Medulla oblongata (tissue), 1 donor: ENCODE measurements at regions not wholly inside any gene's neighbourhood (a gene's known extent, or its start where the extent isn't known, plus 50 kb on each side); places are given as distances from the start of the nearest gene placed in this dataset.
"Not testable (repeated sequence)": the region's sequence is repeated elsewhere in the genome, so short reads cannot be mapped to it uniquely, and the experiment has no call there.

Experiments
- DNase-seq: peaks from one replicate; pipeline ENCODE4 v3.0.0-alpha.2; 2015; ENCODE audit errors: extremely low spot score

- no peak for DNase-seq
Observed at GRCh38 chr7:145105561-145105960, 269.7 kb upstream of the TPK1 start.

GRCh38 chr7:145104400-145104799 lies 268.5 kb upstream of the TPK1 start:
- DNase-seq, result no peak

DNA sequence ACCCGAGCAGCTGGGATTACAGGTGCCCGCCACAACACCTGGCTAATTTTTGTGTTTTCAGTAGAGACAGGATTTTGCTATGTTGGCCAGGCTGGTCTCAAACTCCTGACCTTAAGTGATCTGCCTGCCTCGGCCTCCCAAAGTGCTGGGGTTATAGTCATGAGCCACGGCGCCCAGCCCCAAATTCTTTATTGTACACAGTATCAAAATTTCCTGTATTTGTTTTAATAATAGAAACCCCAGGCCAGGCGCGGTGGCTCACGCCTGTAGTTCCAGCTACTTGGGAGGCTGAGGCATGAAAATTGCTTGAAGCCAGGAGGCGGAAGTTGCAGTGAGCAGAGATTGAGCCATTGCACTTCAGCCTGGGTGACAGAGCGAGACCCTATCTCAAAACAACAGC lies 266.3 kb upstream of the TPK1 start:
- DNase-seq, result not testable (repeated sequence)

- DNase-seq, result no peak
Observed at GRCh38 chr7:145092766-145093165, 256.9 kb upstream of the TPK1 start.

- DNase-seq, result no peak
Observed at GRCh38 chr7:145088111-145088745, 252.4 kb upstream of the TPK1 start.

DNA sequence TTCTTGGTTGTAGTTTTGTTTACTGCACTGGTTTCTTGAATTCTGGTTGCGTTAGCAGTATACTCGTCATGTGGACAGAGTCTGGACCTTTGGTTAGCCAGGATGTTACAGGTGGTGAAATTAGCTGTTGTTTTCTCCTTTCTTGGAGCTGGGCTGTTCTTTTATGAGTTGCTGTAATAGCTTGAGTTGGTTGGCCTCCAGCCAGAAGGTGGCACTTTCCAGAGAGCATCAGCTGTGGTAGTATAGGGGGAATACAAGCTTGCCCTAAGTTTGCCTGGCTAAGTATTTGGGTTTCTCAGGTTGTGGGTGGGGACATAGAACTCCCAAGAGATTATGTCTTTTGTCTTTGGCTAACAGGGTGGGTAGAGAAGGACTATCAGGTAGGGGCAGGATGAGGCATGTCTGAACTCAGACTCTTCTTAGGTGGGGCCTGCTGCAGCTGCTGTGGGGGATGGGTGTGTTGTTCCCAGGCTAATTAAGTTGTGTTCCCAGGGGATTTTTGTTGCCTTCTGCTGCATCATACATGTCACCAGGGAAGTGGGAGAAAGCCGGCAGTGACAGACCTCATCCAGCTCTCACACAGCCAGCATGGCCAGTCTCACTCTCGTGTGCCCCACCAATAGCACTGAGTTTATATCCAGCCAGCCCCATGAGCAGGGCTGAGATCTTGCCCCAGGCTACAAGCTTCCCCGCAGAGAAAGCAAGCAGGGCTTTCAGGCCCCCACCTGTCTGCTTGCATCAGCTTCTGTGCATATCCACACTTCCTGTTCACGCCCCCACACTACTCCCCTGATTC lies 246.7 kb upstream of the TPK1 start:
- no peak for DNase-seq

GRCh38 chr7:145065473-145065872 lies 229.6 kb upstream of the TPK1 start:
- DNase-seq, result no peak

DNA sequence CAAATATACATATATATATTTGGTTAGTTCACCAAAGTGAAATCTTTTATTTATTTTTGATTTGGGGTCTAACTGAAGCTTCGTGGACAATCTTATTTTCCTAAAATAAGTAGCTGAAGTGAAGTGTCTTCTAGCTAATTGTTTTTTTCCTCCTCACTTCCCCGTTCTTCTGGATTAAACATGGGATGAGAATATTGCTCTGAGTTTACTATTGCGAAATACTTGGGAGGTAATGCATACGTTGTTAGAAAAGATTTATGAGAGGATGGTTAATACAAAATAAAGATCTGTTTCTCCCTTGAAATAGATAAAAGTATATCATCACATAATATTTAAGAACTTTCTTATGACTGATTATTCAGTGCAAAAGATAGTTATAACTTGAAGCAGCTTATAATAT lies 228.3 kb upstream of the TPK1 start:
- DNase-seq, result no peak

GRCh38 chr7:145053781-145054180 lies 217.9 kb upstream of the TPK1 start:
- DNase-seq, result no peak

DNA sequence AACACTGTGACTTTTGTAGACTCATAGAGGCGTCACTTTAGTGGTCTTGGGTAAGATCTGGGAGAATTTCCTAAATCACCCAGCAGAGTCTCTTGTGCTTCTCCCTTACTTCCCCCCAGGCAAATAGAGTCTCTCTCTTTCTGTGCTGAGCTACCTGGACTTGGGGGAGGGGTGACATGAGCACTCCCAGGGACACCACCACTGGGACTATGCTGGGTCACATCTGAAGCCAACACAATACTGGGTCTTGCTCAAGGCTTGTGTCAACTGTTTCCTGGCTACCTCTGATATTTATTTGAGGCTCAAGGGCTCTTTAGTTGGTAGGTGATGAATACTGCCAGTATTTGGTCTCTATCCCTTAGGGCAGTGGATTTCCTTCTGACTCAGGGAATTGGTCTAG lies 214.6 kb upstream of the TPK1 start:
- DNase-seq, result no peak

DNA sequence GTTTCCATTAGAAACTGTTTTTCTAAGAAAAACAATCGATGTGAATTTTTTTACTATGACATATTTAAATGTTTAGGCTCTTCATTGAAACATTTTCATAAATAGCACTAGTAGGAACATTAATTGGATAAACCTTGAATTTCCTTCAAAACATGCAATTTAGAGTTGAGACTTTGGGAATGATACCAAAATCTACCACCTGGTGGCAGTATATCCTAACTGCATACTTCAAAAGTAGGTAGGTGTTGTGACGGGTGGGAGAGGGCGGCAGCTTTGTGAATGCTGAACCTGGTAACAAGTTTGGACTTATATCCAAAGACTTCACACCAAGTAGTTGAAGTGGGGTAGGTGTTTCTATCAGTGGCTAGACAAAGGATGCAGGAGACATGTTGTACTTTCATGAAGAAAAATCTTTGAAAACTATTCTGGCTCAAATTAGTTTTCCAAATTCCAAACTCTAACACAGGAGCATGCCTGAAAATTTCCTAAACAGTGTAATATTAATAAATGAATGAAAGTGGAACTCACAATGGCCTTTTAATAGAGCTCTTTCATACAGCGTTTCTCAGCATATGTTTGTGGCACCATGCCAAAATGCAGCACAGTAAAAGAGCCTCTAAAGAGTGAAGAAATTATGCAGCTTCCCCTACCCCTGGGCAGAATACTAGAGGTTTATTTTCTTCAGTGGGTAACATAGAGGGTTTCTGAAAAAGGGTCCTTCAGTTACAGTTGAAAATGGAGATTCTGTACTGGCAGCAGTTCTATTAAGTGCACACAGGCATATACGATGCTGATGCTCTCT lies 201.0 kb upstream of the TPK1 start:
- DNase-seq, result peak; percentile 64

DNA sequence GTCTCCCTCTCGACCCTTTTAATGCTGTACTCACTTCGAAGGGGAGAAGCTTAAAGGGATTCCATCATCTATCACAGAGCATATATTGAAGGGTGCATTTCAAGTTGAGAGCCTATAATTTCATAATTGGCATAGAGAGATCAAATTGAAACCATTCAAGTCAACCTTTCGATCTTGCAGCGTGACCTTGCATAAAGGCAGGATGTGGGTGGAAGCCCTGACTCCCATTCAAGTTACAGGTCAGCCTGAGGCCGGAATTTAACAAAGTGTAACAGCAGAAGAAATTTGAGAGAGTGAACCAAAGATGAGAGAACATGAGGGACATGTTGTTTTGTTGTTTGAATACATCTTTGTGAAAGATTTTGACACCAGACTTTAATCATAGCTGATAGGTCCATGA lies 195.3 kb upstream of the TPK1 start:
- no peak for DNase-seq

DNA sequence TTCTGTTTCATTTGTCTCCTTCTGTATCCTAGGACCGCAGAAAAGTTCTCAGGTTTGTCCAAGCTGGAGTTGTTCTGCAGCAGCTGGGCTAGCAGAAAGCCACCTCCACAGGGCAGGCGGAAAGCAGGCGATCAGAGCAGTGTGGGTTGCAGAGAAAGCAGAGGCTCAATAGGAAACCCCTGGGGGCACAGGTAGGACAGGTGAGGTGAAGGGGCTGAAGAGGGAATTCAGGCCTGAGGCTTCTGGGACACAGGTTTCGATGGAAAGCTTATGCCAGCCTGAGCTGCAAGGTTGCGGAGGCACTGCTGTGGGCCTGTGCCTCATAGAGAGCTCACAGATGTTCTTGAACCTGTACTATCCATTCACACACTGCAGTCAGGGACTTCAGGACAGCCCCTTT lies 194.9 kb upstream of the TPK1 start:
- no peak for DNase-seq

DNA sequence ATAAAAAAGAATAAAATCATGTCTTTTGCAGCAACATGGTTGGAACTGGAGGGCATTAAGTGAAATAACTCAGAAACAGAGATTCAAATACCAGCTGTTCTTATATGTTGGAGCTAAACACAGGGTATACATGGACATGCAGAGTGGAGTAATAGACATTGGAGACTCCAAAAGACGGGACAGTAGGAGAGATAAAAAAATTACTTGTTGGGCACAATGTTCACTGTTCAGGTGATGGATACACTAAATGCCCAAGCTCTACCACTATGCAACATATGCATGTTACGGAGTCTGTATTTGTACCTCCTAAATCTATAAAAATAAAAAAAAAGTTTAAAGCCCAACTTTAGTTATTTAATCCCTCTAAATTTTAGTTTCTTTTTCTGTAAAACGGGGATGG lies 184.6 kb upstream of the TPK1 start:
- DNase-seq, result no peak

GRCh38 chr7:145016068-145016467 lies 180.2 kb upstream of the TPK1 start:
- no peak for DNase-seq

- DNase-seq, result no peak
Observed at GRCh38 chr7:145009876-145010275, 174.0 kb upstream of the TPK1 start.

DNA sequence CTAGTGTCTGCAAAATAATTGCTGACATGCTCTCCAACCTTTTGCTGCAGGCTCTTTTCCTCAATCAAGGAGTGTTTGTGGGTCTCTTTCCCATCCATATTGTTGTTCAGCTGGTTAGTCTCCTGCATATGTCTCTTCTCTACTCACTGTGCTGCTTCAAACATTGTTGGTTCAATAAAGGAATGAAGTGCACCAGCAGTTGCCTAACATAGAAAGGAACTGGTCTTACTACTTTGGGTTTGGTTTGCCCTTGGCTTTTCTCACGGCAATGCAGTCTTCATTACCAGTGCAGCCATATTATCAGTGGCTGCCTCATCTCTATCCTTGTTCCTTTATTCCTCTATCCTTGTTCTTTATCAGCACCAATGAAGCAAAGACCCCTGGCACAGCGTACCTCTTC lies 169.7 kb upstream of the TPK1 start:
- no peak for DNase-seq

GRCh38 chr7:144997512-144997911 lies 161.7 kb upstream of the TPK1 start:
- no peak for DNase-seq

- DNase-seq, result no peak
Observed at GRCh38 chr7:144995495-144995894, 159.6 kb upstream of the TPK1 start.

- DNase-seq, result no peak
Observed at GRCh38 chr7:144991041-144991440, 155.2 kb upstream of the TPK1 start.

DNA sequence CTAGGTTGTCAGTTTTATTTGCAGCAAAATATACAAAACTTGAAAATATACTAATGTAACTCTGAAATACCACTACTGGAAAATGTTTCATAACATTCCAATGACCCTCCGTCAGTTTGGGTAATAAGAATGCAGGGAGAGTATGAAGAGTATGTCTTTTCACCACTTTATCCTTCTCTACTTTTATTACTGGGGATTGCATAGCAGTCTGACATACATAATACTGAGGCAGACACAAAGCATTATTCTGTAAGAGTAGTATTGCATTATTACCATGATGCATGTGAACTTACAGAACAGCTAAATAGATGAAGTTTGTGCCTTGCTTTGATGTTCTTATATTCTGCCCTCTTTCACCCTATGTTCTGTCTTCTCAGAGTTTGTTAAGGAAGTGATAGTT lies 151.8 kb upstream of the TPK1 start:
- no peak for DNase-seq

DNA sequence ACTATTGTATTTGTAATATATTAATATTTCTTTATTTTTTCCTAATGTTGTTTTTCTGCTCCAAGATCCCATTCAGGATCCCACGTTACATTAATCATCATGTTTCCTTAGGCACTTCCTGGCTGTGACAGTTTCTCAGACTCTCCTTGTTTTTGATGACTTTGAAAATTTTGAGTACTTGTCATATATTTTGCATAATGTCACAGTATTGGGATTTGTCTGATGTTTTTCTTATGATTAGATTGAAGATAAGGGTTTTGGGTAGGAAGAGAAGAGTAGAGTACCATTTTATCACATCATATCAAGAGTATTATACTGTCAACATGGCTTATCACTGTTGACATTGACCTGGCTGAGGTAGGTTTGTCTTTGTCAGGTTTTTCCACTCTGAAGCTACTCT lies 146.3 kb upstream of the TPK1 start:
- DNase-seq, result no peak

- no peak for DNase-seq
Observed at GRCh38 chr7:144975882-144976281, 140.0 kb upstream of the TPK1 start.
